ENCODE measurements at regions not wholly inside any gene's neighbourhood (a gene's known extent, or its start where the extent isn't known, plus 50 kb on each side); places are given as distances from the start of the nearest gene placed in this dataset.

GRCh38 chr2:224213396-224213795, 174.3 kb upstream of the SERPINE2 start:
- TF ChIP-seq POLR2A (IDR thresholded peaks at IDR 0.05; ENCODE audit: low read depth, low read length) (no peak), SPI1 (IDR thresholded peaks at IDR 0.05; ENCODE audit: low read depth, low read length) (no peak), POLR2AphosphoS5 (IDR thresholded peaks at IDR 0.05; ENCODE audit: low read depth, low read length) (no peak), TAF1 (IDR thresholded peaks at IDR 0.05; ENCODE audit: low read depth, low read length) (no peak), PAX5 (IDR thresholded peaks at IDR 0.05; ENCODE audit: insufficient read depth, low read length, severe bottlenecking) (no peak)
